ENCODE measurements at regions not wholly inside any gene's neighbourhood (a gene's known extent, or its start where the extent isn't known, plus 50 kb on each side); places are given as distances from the start of the nearest gene placed in this dataset.

DNA sequence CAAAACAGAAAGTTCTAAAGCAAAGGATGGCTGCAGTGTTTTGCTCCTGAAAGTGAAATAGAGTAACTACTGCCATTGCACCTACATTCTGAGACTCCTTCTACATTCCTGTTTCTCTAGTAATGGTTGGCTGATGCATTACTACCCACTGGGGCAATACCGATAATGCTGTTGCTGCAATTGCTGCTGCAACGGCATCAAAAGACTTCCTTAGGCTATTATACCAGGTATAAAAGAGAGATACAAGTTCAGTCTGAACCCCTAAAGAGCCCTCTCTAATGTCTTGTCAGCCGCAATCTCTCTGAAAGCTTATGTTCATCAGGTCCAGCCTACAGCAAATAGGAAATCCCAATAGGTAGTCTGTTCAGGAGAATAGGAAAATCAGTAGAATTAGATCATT is 338.4 kb downstream of the PABPC4L start:
- TF ChIP-seq CTCF (IDR thresholded peaks at IDR 0.05) (no peak), POLR2A (IDR thresholded peaks at IDR 0.05) (no peak)

Measured in adrenal gland (tissue), 5 donors.